LNCaP clone FGC (cell line): ENCODE measurements at regions not wholly inside any gene's neighbourhood (a gene's known extent, or its start where the extent isn't known, plus 50 kb on each side); places are given as distances from the start of the nearest gene placed in this dataset.

Experiments
- DNase-seq: peaks from one replicate; pipeline ENCODE4 v3.0.0-alpha.2; 2011; ENCODE audit warnings: low read depth
- H3K4me3 ChIP-seq: 2 replicates; pipeline ENCODE4 v1.5.1; 2011; ENCODE audit warnings: mild to moderate bottlenecking, low read depth, low read length, control low read depth
- CTCF ChIP-seq: IDR thresholded peaks from 2 replicates; pipeline ENCODE4 v1.5.1; 2012; ENCODE audit warnings: mild to moderate bottlenecking; ENCODE audit not compliant: control insufficient read depth, insufficient read depth; ENCODE audit errors: extremely low read depth

GRCh38 chr14:30303350-30303749, 255.6 kb upstream of the G2E3 start:
- H3K4me3 ChIP-seq: no peak overlapping the region
- TF ChIP-seq CTCF: no peak
- DNase-seq: no peak

- DNase-seq: no peak
- TF ChIP-seq CTCF: no peak
- H3K4me3 ChIP-seq: no peak overlapping the region
Measured at GRCh38 chr14:30305346-30305745, 253.6 kb upstream of the G2E3 start.

GRCh38 chr14:30309405-30309804, 249.6 kb upstream of the G2E3 start:
- TF ChIP-seq CTCF: no peak
- no peak for DNase-seq
- H3K4me3 ChIP-seq: no peak overlapping the region

GRCh38 chr14:30312214-30312613, 246.7 kb upstream of the G2E3 start:
- no peak overlapping the region for H3K4me3 ChIP-seq
- TF ChIP-seq CTCF: no peak
- DNase-seq: no peak

GRCh38 chr14:30317729-30318128, 241.2 kb upstream of the G2E3 start:
- no peak for DNase-seq
- no peak overlapping the region for H3K4me3 ChIP-seq
- TF ChIP-seq CTCF: no peak

GRCh38 chr14:30322819-30323218, 236.1 kb upstream of the G2E3 start:
- H3K4me3 ChIP-seq: no peak overlapping the region
- DNase-seq: no peak
- TF ChIP-seq CTCF: no peak

GRCh38 chr14:30330033-30330432, 228.9 kb upstream of the G2E3 start:
- H3K4me3 ChIP-seq: no peak overlapping the region
- TF ChIP-seq CTCF: no peak
- no peak for DNase-seq
